Smooth muscle cell (in vitro differentiated cells): ENCODE measurements at regions not wholly inside any gene's neighbourhood (a gene's known extent, or its start where the extent isn't known, plus 50 kb on each side); places are given as distances from the start of the nearest gene placed in this dataset.

Experiments
- DNase-seq: peaks from one replicate; lab custom pipeline; 2025; ENCODE audit not compliant: unreplicated experiment; lab: John Stamatoyannopoulos, UW
- H2AFZ ChIP-seq: fragments of 200-600 bp; sonication (generic); 2 replicates; pipeline ENCODE4 v1.6.0; 2016; ENCODE audit warnings: antibody characterized with exemption, low read depth, mild to moderate bottlenecking
- H3F3A ChIP-seq: fragments of 200-600 bp; sonication (generic); 2 replicates; pipeline ENCODE4 v1.6.0; 2017; ENCODE audit warnings: antibody characterized with exemption, low read depth
- H3K27ac ChIP-seq: fragments of 200-600 bp; sonication (generic); 2 replicates; pipeline ENCODE4 v1.5.1; 2016; ENCODE audit warnings: low read depth, mild to moderate bottlenecking
- H3K27me3 ChIP-seq: fragments of 200-600 bp; sonication (generic); 2 replicates; pipeline ENCODE4 v1.6.1; 2016; ENCODE audit warnings: low read depth, mild to moderate bottlenecking
- H3K36me3 ChIP-seq: fragments of 200-600 bp; sonication (generic); 2 replicates; pipeline ENCODE4 v1.5.1; 2016; ENCODE audit warnings: low read depth
- H3K4me1 ChIP-seq: fragments of 200-600 bp; sonication (generic); 2 replicates; pipeline ENCODE4 v1.5.1; 2016; ENCODE audit warnings: low read depth
- H3K4me2 ChIP-seq: fragments of 200-600 bp; sonication (generic); 2 replicates; pipeline ENCODE4 v1.6.0; 2016; ENCODE audit warnings: mild to moderate bottlenecking
- H3K4me3 ChIP-seq: fragments of 200-600 bp; sonication (generic); 2 replicates; pipeline ENCODE4 v1.5.1; 2016; ENCODE audit warnings: mild to moderate bottlenecking
- H3K79me2 ChIP-seq: fragments of 200-600 bp; sonication (generic); 2 replicates; pipeline ENCODE4 v1.6.0; 2016; ENCODE audit warnings: low read depth, mild to moderate bottlenecking
- H3K9ac ChIP-seq: fragments of 200-600 bp; sonication (generic); 2 replicates; pipeline ENCODE4 v1.6.0; 2016; ENCODE audit warnings: low read depth
- H3K9me3 ChIP-seq: fragments of 200-600 bp; sonication (generic); replicated peaks from 2 replicates; pipeline ENCODE4 v1.5.1; 2016; ENCODE audit warnings: low read depth
- H4K20me1 ChIP-seq: fragments of 200-600 bp; sonication (generic); 2 replicates; pipeline ENCODE4 v1.6.0; 2016; ENCODE audit warnings: low read depth
- WGBS: methylation state at CpG from one replicate; pipeline ENCODE4 v1.1.7; 2016; ENCODE audit warnings: low lambda C conversion rate; 5-methylcytosine and 5-hydroxymethylcytosine counted together
- TF ChIP-seq, protein P1 (sequence below): fragments of 200-600 bp; sonication (generic); IDR thresholded peaks from 2 replicates; pipeline ENCODE4 v1.5.1; 2017; ENCODE audit warnings: borderline replicate concordance, mild to moderate bottlenecking, antibody characterized with exemption; ENCODE audit not compliant: insufficient read depth, poor library complexity, severe bottlenecking

DNA sequence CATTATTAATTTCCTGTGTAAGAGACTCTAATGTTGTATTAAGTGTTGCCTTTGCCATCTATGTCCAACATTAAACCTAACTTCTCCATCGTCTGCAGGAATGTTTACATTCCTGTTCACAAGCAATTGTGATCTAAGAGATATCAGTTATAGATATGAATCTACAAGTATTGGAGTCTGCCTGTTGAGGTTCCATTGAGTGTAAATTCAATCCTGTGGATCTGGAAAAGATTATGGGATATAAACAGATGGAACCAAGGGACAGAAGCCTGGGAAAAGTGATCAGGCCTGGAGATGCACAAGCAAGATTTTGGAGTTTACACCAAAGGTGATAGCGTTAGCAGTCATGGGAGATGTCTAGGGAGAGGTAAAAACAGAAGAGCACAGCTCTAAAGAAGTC is 135.5 kb downstream of the LSMEM1 start:
- Histone ChIP-seq H3K27ac (no peak overlapping the region), H3K4me1 (no peaks in the 10 kb centered on the region), H3K4me3 (no peak overlapping the region), H3F3A (no peaks in the 10 kb centered on the region), H2AFZ (no peak overlapping the region), H3K36me3 (no peaks in the 10 kb centered on the region), H3K79me2 (no peaks in the 10 kb centered on the region), H3K27me3 (no peaks in the 10 kb centered on the region), H3K9me3 (no peaks in the 10 kb centered on the region), H3K9ac (no peak overlapping the region), H4K20me1 (no peaks in the 10 kb centered on the region), H3K4me2 (no peak overlapping the region)
- no peak for DNase-seq
- 64% methylated on average over 2 of the region's 2 CpGs for WGBS
- TF ChIP-seq, protein P1, sequence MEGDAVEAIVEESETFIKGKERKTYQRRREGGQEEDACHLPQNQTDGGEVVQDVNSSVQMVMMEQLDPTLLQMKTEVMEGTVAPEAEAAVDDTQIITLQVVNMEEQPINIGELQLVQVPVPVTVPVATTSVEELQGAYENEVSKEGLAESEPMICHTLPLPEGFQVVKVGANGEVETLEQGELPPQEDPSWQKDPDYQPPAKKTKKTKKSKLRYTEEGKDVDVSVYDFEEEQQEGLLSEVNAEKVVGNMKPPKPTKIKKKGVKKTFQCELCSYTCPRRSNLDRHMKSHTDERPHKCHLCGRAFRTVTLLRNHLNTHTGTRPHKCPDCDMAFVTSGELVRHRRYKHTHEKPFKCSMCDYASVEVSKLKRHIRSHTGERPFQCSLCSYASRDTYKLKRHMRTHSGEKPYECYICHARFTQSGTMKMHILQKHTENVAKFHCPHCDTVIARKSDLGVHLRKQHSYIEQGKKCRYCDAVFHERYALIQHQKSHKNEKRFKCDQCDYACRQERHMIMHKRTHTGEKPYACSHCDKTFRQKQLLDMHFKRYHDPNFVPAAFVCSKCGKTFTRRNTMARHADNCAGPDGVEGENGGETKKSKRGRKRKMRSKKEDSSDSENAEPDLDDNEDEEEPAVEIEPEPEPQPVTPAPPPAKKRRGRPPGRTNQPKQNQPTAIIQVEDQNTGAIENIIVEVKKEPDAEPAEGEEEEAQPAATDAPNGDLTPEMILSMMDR, result no peak

DNA sequence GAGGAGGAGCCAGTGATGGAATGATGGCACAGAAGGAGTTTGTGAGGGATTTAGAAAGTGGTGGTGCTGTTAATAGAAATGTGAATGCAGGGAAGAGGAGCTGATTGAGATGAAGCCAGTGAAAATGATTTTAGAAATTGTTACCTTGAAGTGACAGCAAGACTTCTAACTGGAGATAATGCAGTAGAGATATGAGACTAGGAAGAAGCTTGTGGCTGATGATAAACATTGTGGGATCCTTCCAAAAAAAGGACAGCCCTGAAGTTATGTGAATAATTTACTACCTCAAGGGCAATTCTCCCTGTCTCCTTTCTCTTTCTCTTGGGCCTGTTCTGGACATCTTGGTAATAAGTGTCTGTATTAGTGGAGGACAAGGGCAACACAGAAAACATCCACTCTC is 138.6 kb downstream of the LSMEM1 start:
- TF ChIP-seq, protein P1, result no peak
- Histone ChIP-seq H3K36me3 (no peaks in the 10 kb centered on the region), H3K9ac (no peak overlapping the region), H2AFZ (no peak overlapping the region), H3K4me1 (no peaks in the 10 kb centered on the region), H4K20me1 (no peaks in the 10 kb centered on the region), H3K4me2 (no peak overlapping the region), H3K4me3 (no peak overlapping the region), H3K9me3 (no peaks in the 10 kb centered on the region), H3F3A (no peaks in the 10 kb centered on the region), H3K27ac (no peak overlapping the region), H3K79me2 (no peaks in the 10 kb centered on the region), H3K27me3 (no peaks in the 10 kb centered on the region)
- no peak for DNase-seq

DNA sequence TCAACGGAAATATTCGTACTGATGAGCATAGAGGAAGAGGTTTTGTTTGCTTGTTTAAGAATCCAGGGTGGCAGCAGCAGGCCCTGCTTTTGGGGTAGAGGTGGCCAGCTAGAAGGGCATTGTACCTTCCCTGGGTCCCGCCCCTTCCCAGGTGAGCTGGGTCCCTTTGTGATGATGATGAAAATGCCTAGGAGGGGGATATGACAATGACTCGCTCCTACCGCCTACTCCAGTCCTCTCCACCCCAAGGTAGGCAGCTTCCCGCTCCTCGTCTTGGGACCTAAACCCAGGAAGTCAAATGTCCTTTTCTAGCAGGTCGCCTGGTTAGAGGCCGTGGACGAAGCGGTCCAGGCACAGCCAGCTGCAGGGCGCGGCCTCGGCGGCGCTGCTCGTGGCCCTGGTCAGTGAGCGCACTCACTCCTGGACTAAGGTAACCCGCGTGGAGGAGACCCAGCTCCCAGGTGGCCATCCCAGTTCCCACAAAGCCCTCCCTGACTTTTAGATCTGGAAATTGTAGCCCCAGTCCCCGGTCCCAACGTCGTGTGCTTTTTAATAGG is 141.4 kb downstream of the LSMEM1 start:
- TF ChIP-seq, protein P1, result no peak
- Histone ChIP-seq H3K4me2 (no peak overlapping the region), H3K27me3 (no peaks in the 10 kb centered on the region), H2AFZ (no peak overlapping the region), H3K4me1 (no peaks in the 10 kb centered on the region), H4K20me1 (no peaks in the 10 kb centered on the region), H3K4me3 (no peak overlapping the region), H3K27ac (no peak overlapping the region), H3K79me2 (no peaks in the 10 kb centered on the region), H3K9ac (no peak overlapping the region), H3K36me3 (no peaks in the 10 kb centered on the region), H3F3A (no peaks in the 10 kb centered on the region), H3K9me3 (no peaks in the 10 kb centered on the region)
- DNase-seq, result no peak
- WGBS, result 94% methylated on average over 23 of the region's 23 CpGs

DNA sequence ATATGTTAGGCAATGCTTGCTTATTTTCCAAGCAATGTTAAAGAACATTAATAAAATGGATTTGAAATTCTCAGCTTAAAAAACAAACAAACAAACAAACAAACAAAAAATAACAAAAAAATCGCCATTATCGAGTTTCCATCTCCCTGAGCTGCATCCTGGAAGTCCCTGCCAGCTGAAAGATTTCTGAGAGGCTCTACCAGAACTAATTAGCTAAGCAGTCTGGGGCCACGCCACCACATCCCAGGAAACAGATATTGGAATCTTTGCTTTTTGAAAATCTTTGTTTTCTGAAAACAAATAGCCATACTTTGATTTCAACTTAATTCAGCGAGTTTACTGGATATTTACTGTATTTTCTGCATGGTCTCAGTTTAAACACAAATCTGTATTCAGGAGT is 143.6 kb downstream of the LSMEM1 start:
- TF ChIP-seq, protein P1, result no peak
- no peaks in the 10 kb centered on the region for H3K36me3 ChIP-seq
- H3K4me2 ChIP-seq, result no peak overlapping the region
- WGBS, result 88% methylated on average over 4 of the region's 4 CpGs
- H4K20me1 ChIP-seq, result no peaks in the 10 kb centered on the region
- no peak overlapping the region for H3K27ac ChIP-seq
- H3K27me3 ChIP-seq, result no peaks in the 10 kb centered on the region
- no peak overlapping the region for H3K9ac ChIP-seq
- H3F3A ChIP-seq, result no peaks in the 10 kb centered on the region
- DNase-seq, result no peak
- no peak overlapping the region for H2AFZ ChIP-seq
- H3K4me3 ChIP-seq, result no peak overlapping the region
- no peaks in the 10 kb centered on the region for H3K9me3 ChIP-seq
- H3K79me2 ChIP-seq, result no peaks in the 10 kb centered on the region
- H3K4me1 ChIP-seq, result no peaks in the 10 kb centered on the region
